Endodermal cell (in vitro differentiated cells): ENCODE measurements at regions not wholly inside any gene's neighbourhood (a gene's known extent, or its start where the extent isn't known, plus 50 kb on each side); places are given as distances from the start of the nearest gene placed in this dataset.

Source experiments
- DNase-seq: peaks from one replicate; pipeline ENCODE4 v3.0.0-alpha.2; 2017
- H3K27ac ChIP-seq: 2 replicates; pipeline ENCODE4 v1.5.1; 2013; ENCODE audit warnings: mild to moderate bottlenecking, low read depth, low read length, moderate library complexity
- H3K27me3 ChIP-seq: 2 replicates; pipeline ENCODE4 v1.6.1; 2013; ENCODE audit warnings: mild to moderate bottlenecking, low read length, moderate library complexity; ENCODE audit not compliant: insufficient read depth, control insufficient read depth, poor library complexity, severe bottlenecking
- H3K36me3 ChIP-seq: 2 replicates; pipeline ENCODE4 v1.7.0; 2013; ENCODE audit warnings: mild to moderate bottlenecking, low read length, moderate library complexity; ENCODE audit not compliant: control insufficient read depth, insufficient read depth
- H3K4me1 ChIP-seq: one replicate; pipeline ENCODE4 v1.7.0; 2013; ENCODE audit warnings: low read length; ENCODE audit not compliant: control insufficient read depth, insufficient read depth
- H3K4me3 ChIP-seq: 2 replicates; pipeline ENCODE4 v1.5.1; 2013; ENCODE audit warnings: mild to moderate bottlenecking, low read length, moderate library complexity
- H3K9ac ChIP-seq: 2 replicates; pipeline ENCODE4 v1.6.1; 2013; ENCODE audit warnings: mild to moderate bottlenecking, low read length, moderate library complexity; ENCODE audit not compliant: poor library complexity, severe bottlenecking; ENCODE audit errors: extremely low read depth
- H3K9me3 ChIP-seq: 2 replicates; pipeline ENCODE4 v1.6.1; 2013; ENCODE audit warnings: mild to moderate bottlenecking, low read length, moderate library complexity; ENCODE audit not compliant: control insufficient read depth
- H3K27ac Mint-ChIP-seq: 2 replicates; pipeline ENCODE4 v1.8.0; 2020; ENCODE audit warnings: mixed read lengths
- H3K27me3 Mint-ChIP-seq: 2 replicates; pipeline ENCODE4 v1.8.0; 2021; ENCODE audit warnings: mild to moderate bottlenecking, mixed read lengths; ENCODE audit not compliant: insufficient read depth
- H3K36me3 Mint-ChIP-seq: 2 replicates; pipeline ENCODE4 v1.8.0; 2020; ENCODE audit warnings: low read depth, mixed read lengths
- H3K4me1 Mint-ChIP-seq: 2 replicates; pipeline ENCODE4 v1.8.0; 2020; ENCODE audit warnings: mixed read lengths
- H3K4me3 Mint-ChIP-seq: 2 replicates; pipeline ENCODE4 v1.8.0; 2020; ENCODE audit warnings: mild to moderate bottlenecking, moderate library complexity, mixed read lengths
- H3K9me3 Mint-ChIP-seq: 2 replicates; pipeline ENCODE4 v1.8.0; 2020; ENCODE audit warnings: mild to moderate bottlenecking, mixed read lengths
- WGBS, 2 experiments: methylation state at CpG; one replicate each; pipeline versions ENCODE4 v1.1.5 to v1.1.7; 2013; ENCODE audit warnings: missing lambda C conversion rate in 2 of 2, mixed read lengths in 1 of 2; ENCODE audit not compliant: insufficient coverage in 1 of 2, insufficient read length in 1 of 2; 5-methylcytosine and 5-hydroxymethylcytosine counted together
- TF ChIP-seq, protein P1 (sequence below): fragments of 200-600 bp; sonication (generic); conservative IDR thresholded peaks from 2 replicates; pipeline ENCODE4 v1.5.0; 2021; ENCODE audit warnings: antibody characterized with exemption, mild to moderate bottlenecking

DNA sequence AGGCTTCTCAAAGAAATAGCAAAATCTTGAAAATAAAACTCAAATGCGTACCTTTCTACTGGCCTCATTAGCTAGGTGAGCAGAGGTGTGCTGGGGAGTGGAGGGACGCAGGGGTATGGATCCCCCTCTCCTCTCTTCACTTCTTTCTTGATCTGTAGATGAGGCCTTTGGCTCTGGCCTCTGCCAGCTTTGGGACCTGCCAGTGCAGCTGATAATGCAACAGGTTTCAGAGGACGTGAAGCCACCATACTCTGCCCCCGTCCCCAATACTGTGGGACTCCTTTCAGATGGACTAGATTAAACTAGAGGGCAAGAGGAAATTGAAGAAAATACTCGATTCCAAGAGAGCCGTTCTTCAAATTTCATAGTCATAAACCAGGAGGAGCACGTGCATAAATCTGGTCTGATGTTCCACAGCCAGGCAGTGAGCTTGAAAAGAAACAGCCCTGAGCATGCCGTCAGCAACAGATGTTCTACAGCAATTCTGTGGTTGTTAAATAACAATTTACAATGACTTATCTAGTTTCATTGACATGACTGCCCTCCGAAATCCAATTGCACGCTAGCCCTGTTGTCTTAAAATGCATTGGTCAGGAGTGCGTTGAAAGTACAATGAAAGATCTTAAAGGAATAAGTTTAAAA is 245.3 kb upstream of the FOXQ1 start:
- TF ChIP-seq, protein P1, sequence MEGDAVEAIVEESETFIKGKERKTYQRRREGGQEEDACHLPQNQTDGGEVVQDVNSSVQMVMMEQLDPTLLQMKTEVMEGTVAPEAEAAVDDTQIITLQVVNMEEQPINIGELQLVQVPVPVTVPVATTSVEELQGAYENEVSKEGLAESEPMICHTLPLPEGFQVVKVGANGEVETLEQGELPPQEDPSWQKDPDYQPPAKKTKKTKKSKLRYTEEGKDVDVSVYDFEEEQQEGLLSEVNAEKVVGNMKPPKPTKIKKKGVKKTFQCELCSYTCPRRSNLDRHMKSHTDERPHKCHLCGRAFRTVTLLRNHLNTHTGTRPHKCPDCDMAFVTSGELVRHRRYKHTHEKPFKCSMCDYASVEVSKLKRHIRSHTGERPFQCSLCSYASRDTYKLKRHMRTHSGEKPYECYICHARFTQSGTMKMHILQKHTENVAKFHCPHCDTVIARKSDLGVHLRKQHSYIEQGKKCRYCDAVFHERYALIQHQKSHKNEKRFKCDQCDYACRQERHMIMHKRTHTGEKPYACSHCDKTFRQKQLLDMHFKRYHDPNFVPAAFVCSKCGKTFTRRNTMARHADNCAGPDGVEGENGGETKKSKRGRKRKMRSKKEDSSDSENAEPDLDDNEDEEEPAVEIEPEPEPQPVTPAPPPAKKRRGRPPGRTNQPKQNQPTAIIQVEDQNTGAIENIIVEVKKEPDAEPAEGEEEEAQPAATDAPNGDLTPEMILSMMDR, result no peak

DNA sequence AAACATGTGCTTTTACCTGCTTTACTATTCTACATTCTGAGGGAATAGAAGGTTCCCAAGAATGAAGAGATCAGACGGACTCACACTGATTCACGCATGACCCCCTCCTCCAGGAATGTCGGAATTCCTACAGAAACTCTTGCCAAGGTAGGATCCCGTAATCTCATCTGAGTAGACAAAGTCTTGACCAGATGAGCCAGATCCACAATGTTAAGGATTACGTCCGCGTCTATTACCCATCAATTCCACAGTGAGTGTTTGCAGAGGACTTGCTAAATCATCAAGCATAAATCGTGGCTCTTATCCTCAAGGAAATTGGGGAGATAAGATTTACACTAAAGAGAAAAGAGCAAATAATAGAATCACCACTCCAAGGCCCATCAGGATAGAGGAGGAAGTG is 245.9 kb upstream of the FOXQ1 start:
- no peaks in the 10 kb centered on the region for H3K36me3 Mint-ChIP-seq
- H3K4me1 ChIP-seq, result peaks cover 4% of the 10 kb centered on the region
- H3K4me1 Mint-ChIP-seq, result peaks cover 22% of the 10 kb centered on the region
- WGBS, 2 experiments, result 73 to 87% methylated on average over 5 to 8 of the region's 8 CpGs
- H3K27me3 Mint-ChIP-seq, result peaks cover 22% of the 10 kb centered on the region
- H3K4me3 ChIP-seq, result no peak overlapping the region
- no peak overlapping the region for H3K9ac ChIP-seq
- DNase-seq, result peak; percentile 48
- H3K9me3 ChIP-seq, result no peaks in the 10 kb centered on the region
- H3K36me3 ChIP-seq, result no peaks in the 10 kb centered on the region
- TF ChIP-seq, protein P1, result no peak
- H3K27ac ChIP-seq, result no peak overlapping the region
- H3K27me3 ChIP-seq, result no peaks in the 10 kb centered on the region
- H3K4me3 Mint-ChIP-seq, result no peak overlapping the region
- H3K27ac Mint-ChIP-seq, result no peak overlapping the region
- no peaks in the 10 kb centered on the region for H3K9me3 Mint-ChIP-seq

More for the DNA sequence above, 245.3 kb upstream of the FOXQ1 start:
- Mint-ChIP-seq H3K4me1 (peaks cover 22% of the 10 kb centered on the region), H3K36me3 (no peaks in the 10 kb centered on the region), H3K27me3 (peaks cover 22% of the 10 kb centered on the region), H3K4me3 (no peak overlapping the region), H3K9me3 (no peaks in the 10 kb centered on the region), H3K27ac (no peak overlapping the region)
- DNase-seq, result peak; percentile 22
- no peak overlapping the region for H3K4me3 ChIP-seq
- H3K4me1 ChIP-seq, result peaks cover 4% of the 10 kb centered on the region
- 88 to 97% methylated on average over 7 to 11 of the region's 11 CpGs for WGBS, 2 experiments
- no peak overlapping the region for H3K9ac ChIP-seq
- H3K27me3 ChIP-seq, result no peaks in the 10 kb centered on the region
- no peak overlapping the region for H3K27ac ChIP-seq
- no peaks in the 10 kb centered on the region for H3K9me3 ChIP-seq
- no peaks in the 10 kb centered on the region for H3K36me3 ChIP-seq

- no peaks in the 10 kb centered on the region for H3K9me3 ChIP-seq
- DNase-seq, result no peak
- peaks cover 28% of the 10 kb centered on the region for H3K27me3 Mint-ChIP-seq
- H3K36me3 ChIP-seq, result no peaks in the 10 kb centered on the region
- WGBS, 2 experiments, result 93 to 95% methylated on average over 13 of the region's 13 CpGs
- no peaks in the 10 kb centered on the region for H3K4me1 ChIP-seq
- H3K9ac ChIP-seq, result no peak overlapping the region
- H3K4me3 Mint-ChIP-seq, result no peak overlapping the region
- H3K4me1 Mint-ChIP-seq, result peaks cover 19% of the 10 kb centered on the region
- TF ChIP-seq, protein P1, result no peak
- H3K27me3 ChIP-seq, result no peaks in the 10 kb centered on the region
- H3K4me3 ChIP-seq, result no peak overlapping the region
- no peak overlapping the region for H3K27ac Mint-ChIP-seq
- no peak overlapping the region for H3K27ac ChIP-seq
- no peaks in the 10 kb centered on the region for H3K9me3 Mint-ChIP-seq
- H3K36me3 Mint-ChIP-seq, result no peaks in the 10 kb centered on the region
Observed at GRCh38 chr6:1063671-1064355, 248.1 kb upstream of the FOXQ1 start.
